IPS-18a (cell line): ENCODE measurements at regions not wholly inside any gene's neighbourhood (a gene's known extent, or its start where the extent isn't known, plus 50 kb on each side); places are given as distances from the start of the nearest gene placed in this dataset.
"Not testable (repeated sequence)": the region's sequence is repeated elsewhere in the genome, so short reads cannot be mapped to it uniquely, and the experiment has no call there.

Source experiments
- H3K27ac ChIP-seq: one replicate; pipeline ENCODE4 v1.5.1; 2013; ENCODE audit warnings: low read length
- H3K27me3 ChIP-seq: one replicate; pipeline ENCODE4 v1.6.1; 2013; ENCODE audit warnings: mild to moderate bottlenecking, low read length; ENCODE audit not compliant: control insufficient read depth, insufficient read depth
- H3K36me3 ChIP-seq: one replicate; pipeline ENCODE4 v1.6.1; 2013; ENCODE audit warnings: low read depth, low read length; ENCODE audit not compliant: control insufficient read depth
- H3K4me1 ChIP-seq: one replicate; pipeline ENCODE4 v1.6.1; 2013; ENCODE audit warnings: low read depth, low read length; ENCODE audit not compliant: control insufficient read depth
- H3K4me3 ChIP-seq: one replicate; pipeline ENCODE4 v1.5.1; 2013; ENCODE audit warnings: low read length
- H3K9ac ChIP-seq: one replicate; pipeline ENCODE4 v1.6.1; 2013; ENCODE audit warnings: mild to moderate bottlenecking, low read length, moderate library complexity
- H3K9me3 ChIP-seq: one replicate; pipeline ENCODE4 v1.6.1; 2013; ENCODE audit warnings: low read depth, low read length; ENCODE audit not compliant: control insufficient read depth

DNA sequence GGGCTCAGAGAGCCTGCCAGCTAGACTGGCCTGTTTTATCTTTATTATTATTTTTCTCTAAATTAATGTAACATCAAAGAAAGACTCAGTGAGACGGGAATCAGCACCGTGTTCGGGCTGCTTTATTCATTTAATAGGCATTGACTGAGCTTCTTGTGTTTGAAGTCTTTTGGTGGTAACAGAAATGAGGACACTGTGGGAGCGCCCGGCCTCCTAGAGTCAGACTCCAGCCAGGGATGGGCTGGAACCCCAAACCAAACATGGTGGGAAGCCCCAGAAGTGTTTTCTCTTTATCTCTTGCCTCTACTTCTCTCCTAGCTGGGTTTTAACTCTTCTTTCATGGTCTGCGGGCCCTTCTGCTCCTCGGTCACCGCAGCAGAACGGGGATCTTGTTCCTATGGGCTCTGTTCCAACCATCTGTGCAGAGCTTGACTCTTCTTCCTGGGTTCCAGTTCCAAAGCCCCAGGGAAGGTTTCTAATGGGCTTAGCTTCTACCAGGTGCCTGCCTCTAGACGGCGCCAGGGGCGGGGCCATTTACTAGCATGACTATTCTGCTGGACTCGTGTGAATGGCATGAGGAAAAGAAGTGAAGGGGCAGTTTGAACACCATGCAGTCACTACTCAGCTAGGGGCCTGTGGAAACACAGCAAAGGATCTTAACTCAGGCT is 123.8 kb downstream of the FGF18 start:
- H3K27me3 ChIP-seq: no peaks in the 10 kb centered on the region
- no peak overlapping the region for H3K9ac ChIP-seq
- no peaks in the 10 kb centered on the region for H3K36me3 ChIP-seq
- no peak overlapping the region for H3K27ac ChIP-seq
- no peaks in the 10 kb centered on the region for H3K4me1 ChIP-seq
- H3K9me3 ChIP-seq: no peaks in the 10 kb centered on the region
- H3K4me3 ChIP-seq: no peak overlapping the region

DNA sequence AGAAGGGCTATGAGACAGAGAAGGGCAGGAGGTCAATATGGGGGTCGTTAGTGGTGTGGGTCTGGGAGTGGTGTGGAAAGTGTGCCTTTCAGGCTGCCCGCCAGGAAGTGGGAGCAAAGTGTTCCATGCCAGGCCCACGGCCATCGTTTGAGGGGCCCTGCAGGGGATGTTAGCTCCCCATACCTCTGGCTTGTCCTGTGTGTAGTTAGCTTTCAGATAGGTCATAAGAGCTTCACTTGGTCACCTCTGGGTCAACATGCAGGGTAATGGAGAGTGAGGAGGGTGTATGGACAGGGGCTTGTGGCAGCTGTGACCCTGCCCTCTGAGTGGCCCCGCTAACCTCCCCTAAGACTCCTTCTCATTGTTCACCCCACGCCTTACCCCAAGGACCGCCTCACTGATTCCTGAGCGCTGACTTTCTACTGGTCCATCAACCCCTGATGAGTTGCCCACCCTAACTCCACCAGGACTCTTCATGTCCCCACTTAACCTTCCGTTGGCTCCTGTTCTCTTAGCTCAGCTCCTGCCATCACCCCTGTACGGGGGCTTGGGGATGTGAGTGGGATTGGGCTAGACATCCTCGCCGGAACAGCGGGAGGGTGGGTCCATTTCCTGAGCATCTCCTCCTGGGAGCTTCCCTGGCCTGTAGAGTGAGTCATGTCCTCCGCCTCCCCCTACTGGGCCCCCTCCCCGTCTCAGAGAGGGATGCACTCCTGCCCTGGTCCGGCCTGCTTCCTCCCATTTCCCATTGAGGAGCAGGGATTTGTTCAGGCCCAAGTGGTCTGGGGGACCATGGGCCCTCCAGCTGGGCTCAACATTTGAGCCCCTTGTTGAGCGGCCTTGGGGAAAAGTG is 125.7 kb downstream of the FGF18 start:
- no peaks in the 10 kb centered on the region for H3K27me3 ChIP-seq
- no peak overlapping the region for H3K27ac ChIP-seq
- H3K36me3 ChIP-seq: no peaks in the 10 kb centered on the region
- H3K4me1 ChIP-seq: no peaks in the 10 kb centered on the region
- no peak overlapping the region for H3K9ac ChIP-seq
- no peaks in the 10 kb centered on the region for H3K9me3 ChIP-seq
- H3K4me3 ChIP-seq: no peak overlapping the region

DNA sequence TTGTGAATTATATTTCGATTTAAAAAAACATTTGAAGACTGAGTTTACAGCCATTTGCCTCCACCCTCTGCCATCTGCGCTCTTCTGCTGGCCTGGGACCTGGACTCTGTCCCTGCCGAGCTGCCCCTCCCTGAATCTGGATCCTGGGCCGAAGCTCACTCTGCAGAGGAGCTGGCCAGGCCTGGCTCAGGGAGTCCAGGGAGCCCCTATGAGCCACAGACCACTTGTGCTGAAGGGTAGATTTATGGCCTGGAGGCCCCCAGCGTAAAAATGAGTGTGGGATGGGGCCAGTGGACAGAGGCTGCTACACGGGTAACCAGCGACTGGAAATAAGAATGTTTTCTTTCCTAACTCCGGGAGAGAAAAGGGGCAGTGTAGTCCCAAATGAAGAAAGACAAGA is 129.8 kb downstream of the FGF18 start:
- Histone ChIP-seq H3K27ac (no peak overlapping the region), H3K4me3 (no peak overlapping the region), H3K9me3 (no peaks in the 10 kb centered on the region), H3K9ac (no peak overlapping the region), H3K4me1 (no peaks in the 10 kb centered on the region), H3K27me3 (no peaks in the 10 kb centered on the region), H3K36me3 (no peaks in the 10 kb centered on the region)

DNA sequence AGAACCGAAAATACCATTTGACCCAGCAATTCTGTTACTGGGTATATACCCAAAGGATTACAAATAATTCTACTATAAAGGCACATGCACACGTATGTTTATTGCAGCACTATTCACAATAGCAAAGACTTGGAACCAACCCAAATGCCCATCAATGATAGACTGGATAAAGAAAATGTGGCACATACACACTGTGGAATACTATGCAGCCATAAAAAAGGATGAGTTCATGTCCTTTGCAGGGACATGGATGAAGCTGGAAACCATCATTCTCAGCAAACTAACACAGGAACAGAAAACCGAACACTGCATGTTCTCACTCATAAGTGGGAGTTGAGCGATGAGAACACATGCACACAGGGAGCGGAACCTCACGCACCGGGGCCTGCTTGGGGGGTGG is 134.4 kb downstream of the FGF18 start:
- H3K36me3 ChIP-seq, H3K27me3 ChIP-seq, H3K27ac ChIP-seq, H3K4me1 ChIP-seq, H3K9me3 ChIP-seq, H3K4me3 ChIP-seq, H3K9ac ChIP-seq: not testable (repeated sequence)

DNA sequence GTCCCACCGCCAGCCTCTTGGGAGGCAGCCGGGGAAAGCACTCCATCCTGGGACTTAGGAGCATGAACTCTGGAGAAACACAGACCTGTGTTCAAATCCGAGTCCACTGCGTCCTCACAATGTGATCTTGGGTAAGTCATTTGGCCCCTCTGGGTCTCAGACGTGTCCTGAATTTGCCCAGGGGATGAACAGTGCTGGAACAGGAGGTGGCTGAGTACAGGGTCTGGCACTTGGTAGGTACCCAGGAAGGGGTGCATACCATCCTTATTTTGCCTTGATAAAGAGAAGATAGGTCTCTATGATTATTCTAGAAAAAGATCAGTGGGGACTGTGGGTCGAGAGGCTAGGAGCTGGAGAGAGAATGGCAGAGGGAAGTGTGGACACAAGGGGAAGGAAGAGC is 135.7 kb downstream of the FGF18 start:
- no peak overlapping the region for H3K27ac ChIP-seq
- no peaks in the 10 kb centered on the region for H3K36me3 ChIP-seq
- no peaks in the 10 kb centered on the region for H3K4me1 ChIP-seq
- no peaks in the 10 kb centered on the region for H3K27me3 ChIP-seq
- H3K9me3 ChIP-seq: no peaks in the 10 kb centered on the region
- no peak overlapping the region for H3K9ac ChIP-seq
- no peak overlapping the region for H3K4me3 ChIP-seq

DNA sequence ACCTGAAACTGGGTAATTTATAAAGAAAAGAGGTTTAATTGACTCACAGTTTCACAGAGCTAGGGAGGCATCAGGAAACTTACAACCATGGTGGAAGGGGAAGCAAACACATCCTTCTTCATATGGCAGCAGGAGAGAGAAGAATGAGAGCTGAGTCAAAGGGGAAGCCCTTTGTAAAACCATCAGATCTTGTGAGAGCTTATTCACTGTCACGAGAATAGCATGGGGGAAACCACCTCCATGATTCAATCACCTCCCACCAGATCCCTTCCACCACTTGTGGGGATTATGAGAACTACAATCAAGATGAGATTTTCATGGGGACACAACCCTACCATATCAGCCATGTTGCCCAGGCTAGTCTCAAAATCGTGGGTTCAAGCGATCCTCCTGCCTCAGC is 143.4 kb downstream of the FGF18 start:
- Histone ChIP-seq H3K9ac (no peak overlapping the region), H3K9me3 (no peaks in the 10 kb centered on the region), H3K4me1 (no peaks in the 10 kb centered on the region), H3K36me3 (no peaks in the 10 kb centered on the region), H3K4me3 (no peak overlapping the region), H3K27ac (no peak overlapping the region), H3K27me3 (no peaks in the 10 kb centered on the region)

DNA sequence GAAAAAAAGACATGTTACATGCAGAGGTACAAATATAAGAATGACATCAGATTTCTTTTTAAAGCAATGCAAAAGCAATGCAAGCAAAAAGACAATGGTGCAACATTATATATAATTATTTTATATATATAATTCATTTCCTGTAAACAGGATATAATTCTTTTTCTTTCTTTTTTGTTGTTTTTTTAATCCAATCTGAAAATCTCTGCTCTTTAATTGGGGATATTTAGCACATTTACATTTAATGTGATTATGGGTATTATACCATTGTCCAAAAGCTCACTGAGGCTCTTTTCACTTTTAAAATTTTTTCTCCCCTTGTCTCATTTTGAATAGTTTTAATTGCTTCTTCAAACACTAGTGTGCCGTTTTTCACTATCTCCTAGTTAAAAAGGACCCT is 148.9 kb downstream of the FGF18 start:
- H3K27ac ChIP-seq: no peak overlapping the region
- H3K4me3 ChIP-seq: no peak overlapping the region
- H3K9me3 ChIP-seq: peaks cover 10% of the 10 kb centered on the region
- no peaks in the 10 kb centered on the region for H3K27me3 ChIP-seq
- H3K4me1 ChIP-seq: peaks cover 4% of the 10 kb centered on the region
- H3K36me3 ChIP-seq: no peaks in the 10 kb centered on the region
- H3K9ac ChIP-seq: no peak overlapping the region

DNA sequence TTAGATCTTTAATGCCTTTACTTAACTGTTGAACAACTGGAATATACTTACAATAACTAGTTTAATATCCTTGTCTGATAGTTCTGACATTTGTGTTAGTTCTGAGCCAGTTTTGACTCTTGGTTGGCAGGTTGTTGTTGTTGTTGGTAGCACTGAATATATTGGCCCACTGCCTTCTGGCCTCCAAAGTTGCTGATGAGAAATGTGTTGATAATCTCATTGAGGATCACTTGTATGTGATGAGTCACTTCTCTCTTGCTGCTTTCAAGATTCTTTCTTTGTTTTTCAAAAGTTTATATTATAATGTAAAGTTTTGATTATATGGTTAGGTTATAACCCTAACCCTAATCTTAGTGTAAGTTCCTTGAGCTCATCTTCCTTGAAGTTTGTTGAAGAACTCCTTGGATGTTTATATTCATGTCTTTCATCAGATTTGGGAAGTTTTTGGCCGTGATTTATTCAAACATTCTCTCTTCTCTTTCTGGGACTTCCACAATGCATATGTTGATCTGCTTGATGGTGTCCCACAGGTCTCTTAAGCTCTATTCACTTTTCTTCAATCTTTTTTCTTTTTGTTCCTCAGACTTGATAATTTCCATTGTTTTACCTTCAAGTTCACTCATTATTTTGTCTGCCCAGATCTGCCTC is 149.7 kb downstream of the FGF18 start:
- Histone ChIP-seq H3K4me1 (peaks cover 4% of the 10 kb centered on the region), H3K27me3 (no peaks in the 10 kb centered on the region), H3K36me3 (no peaks in the 10 kb centered on the region), H3K27ac (no peak overlapping the region), H3K4me3 (no peak overlapping the region), H3K9me3 (peaks cover 10% of the 10 kb centered on the region), H3K9ac (no peak overlapping the region)

DNA sequence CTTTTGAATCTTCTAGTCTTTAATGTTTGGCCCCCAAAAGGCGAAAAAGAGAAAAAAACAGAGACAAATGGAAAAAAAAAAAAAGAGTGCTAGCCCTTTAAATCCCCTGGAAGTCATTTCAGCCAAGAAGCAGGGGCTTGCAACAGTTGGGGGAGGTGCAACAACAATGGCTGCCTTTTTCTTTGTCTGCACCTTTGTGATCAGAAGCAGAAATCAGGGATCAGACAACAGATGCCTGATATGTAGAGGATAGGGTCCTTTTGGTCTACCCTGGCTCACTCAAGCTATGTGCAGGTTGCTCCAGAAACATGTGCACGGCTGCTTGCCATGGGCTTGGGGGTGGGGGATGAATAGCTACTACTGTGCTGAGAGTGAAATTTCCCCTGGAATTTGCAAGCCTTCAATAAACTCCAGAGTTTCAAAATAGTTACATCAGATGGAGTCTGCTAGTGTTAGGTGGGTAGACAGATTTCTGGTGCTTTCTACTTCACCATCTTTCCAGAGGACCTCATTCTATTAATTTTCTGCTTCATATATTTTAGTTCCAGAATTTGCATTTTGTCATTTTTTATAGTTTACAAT is 150.9 kb downstream of the FGF18 start:
- Histone ChIP-seq H3K4me1 (peaks cover 4% of the 10 kb centered on the region), H3K4me3 (peak overlapping the region; percentile 31), H3K9ac (peak overlapping the region; percentile 37), H3K36me3 (no peaks in the 10 kb centered on the region), H3K9me3 (peaks cover 10% of the 10 kb centered on the region), H3K27me3 (no peaks in the 10 kb centered on the region), H3K27ac (peak overlapping the region; percentile 40)

DNA sequence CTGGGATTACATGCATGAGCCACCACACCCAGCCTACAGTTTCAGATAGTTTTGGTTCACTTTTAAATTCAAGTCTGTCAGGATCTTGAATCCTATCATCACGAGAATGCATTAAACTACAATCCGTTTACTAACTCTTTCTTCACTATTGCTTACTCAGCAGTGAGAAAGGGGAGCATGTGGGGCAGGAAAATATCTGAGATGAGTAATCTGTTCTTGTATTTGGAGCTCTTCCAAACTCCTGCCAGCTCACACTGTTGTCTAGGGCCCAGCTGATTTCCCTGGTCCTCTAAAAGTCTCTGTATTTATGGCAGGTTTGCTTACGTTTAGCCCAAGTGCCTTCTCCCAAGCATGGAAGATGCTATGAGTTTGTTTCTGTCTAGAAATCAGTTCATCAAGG is 152.2 kb downstream of the FGF18 start:
- Histone ChIP-seq H3K4me1 (peaks cover 4% of the 10 kb centered on the region), H3K4me3 (no peak overlapping the region), H3K36me3 (no peaks in the 10 kb centered on the region), H3K27me3 (no peaks in the 10 kb centered on the region), H3K27ac (no peak overlapping the region), H3K9ac (no peak overlapping the region), H3K9me3 (peaks cover 10% of the 10 kb centered on the region)

DNA sequence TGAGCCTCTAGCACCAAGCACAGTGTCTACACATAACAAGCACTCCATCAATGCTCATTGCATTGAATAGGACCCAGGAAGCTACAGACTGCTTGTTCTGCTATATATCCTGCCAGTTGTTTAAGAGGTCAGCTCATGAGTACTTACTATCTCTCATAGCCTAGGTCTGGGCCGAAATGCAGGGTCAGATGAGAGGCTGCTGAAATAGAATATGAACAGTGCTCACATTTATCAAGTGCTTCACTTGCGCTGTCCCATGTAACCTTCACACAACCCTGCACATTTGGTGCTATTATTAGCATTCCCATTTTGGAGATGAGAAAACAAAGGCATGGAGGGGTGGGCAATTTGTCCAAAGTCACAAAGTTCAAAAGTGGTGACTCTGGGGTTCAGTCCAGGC is 153.6 kb downstream of the FGF18 start:
- Histone ChIP-seq H3K27me3 (no peaks in the 10 kb centered on the region), H3K27ac (no peak overlapping the region), H3K9me3 (peaks cover 10% of the 10 kb centered on the region), H3K4me3 (no peak overlapping the region), H3K36me3 (no peaks in the 10 kb centered on the region), H3K9ac (no peak overlapping the region), H3K4me1 (peaks cover 4% of the 10 kb centered on the region)
